ENCODE measurements at regions not wholly inside any gene's neighbourhood (a gene's known extent, or its start where the extent isn't known, plus 50 kb on each side); places are given as distances from the start of the nearest gene placed in this dataset.

- no peak for TF ChIP-seq CTCF (IDR thresholded peaks at IDR 0.05; ENCODE audit: low read length)
- TF ChIP-seq EZH2phosphoT487 (IDR thresholded peaks at IDR 0.05; ENCODE audit: low read length), result no peak
Observed at GRCh38 chr4:110823251-110823650, 200.4 kb upstream of the PITX2 start.

Measured in MM.1S (cell line).